ENCODE measurements at regions not wholly inside any gene's neighbourhood (a gene's known extent, or its start where the extent isn't known, plus 50 kb on each side); places are given as distances from the start of the nearest gene placed in this dataset.

GRCh38 chr16:47826070-47826469, 329.7 kb downstream of the ABCC12 start (continued):
- TF ChIP-seq FOXP1 (CRISPR knock-in tag; IDR thresholded peaks at IDR 0.05) (no peak), ZBTB2 (IDR thresholded peaks at IDR 0.05) (no peak), CBX2 (IDR thresholded peaks at IDR 0.05; ENCODE audit: insufficient read depth, low read length, poor library complexity, severe bottlenecking) (no peak), PML (IDR thresholded peaks at IDR 0.05; ENCODE audit: low read length) (no peak), ZNF121 (CRISPR knock-in tag; conservative IDR thresholded peaks at IDR 0.05) (no peak)

- no peaks in the 10 kb centered on the region for H3K36me3 ChIP-seq (ENCODE audit: control insufficient read depth, insufficient read depth, low read length)
- POLR2A ChIA-PET, result no interaction called here
- DNase-seq (ENCODE audit: extremely low read depth in 1 of 4, low spot score in 3 of 4) (no peak), ATAC-seq (no peak), FAIRE-seq (no peak)
- H4K20me1 ChIP-seq (replicated peaks; ENCODE audit: control insufficient read depth, insufficient read depth, low read length), result no peaks in the 10 kb centered on the region
- in situ Hi-C loops (cut with MboI), result no loop called here
- no peak overlapping the region for H3K27ac ChIP-seq (ENCODE audit: extremely low read depth, low read depth, low read length)
- H3K9me3 ChIP-seq (replicated peaks; ENCODE audit: control insufficient read depth, insufficient read depth, low read depth, low read length), result no peaks in the 10 kb centered on the region; the same call in 1 of the 2 replicates
- no peaks in the 10 kb centered on the region for H3K9me1 ChIP-seq (ENCODE audit: control insufficient read depth, insufficient read depth, low read length)
- CTCF ChIA-PET (ENCODE audit: low intra/inter-chr PET ratio), result no interaction called here
- no peaks in the 10 kb centered on the region for H3K4me1 ChIP-seq (replicated peaks in 1 of 2; ENCODE audit: control insufficient read depth in 2 of 2, insufficient read depth in 2 of 2, low read length in 2 of 2)
- no peak overlapping the region for H3K4me3 ChIP-seq
- no peak overlapping the region for H3K9ac ChIP-seq (ENCODE audit: insufficient read depth in 1 of 2, low read depth in 2 of 2, low read length in 2 of 2)
- no peaks in the 10 kb centered on the region for H3K79me2 ChIP-seq (ENCODE audit: control insufficient read depth, insufficient read depth, low read length)
- no peak overlapping the region for H2AFZ ChIP-seq (ENCODE audit: low read depth, low read length)
- TF ChIP-seq RBM25 (IDR thresholded peaks at IDR 0.05; ENCODE audit: low read depth, low read length, severe bottlenecking), result no peak
- WGBS (ENCODE audit: insufficient coverage, low coverage, missing lambda C conversion rate), result 0% methylated on average over 4 of the region's 4 CpGs
- BruUV-seq (replicated peaks), result no TSS peak
- H3K4me2 ChIP-seq (ENCODE audit: insufficient read depth, low read length), result no peak overlapping the region
- intact Hi-C loops (cut with micrococcal nuclease), result no loop called here
- H3K27me3 ChIP-seq (ENCODE audit: control insufficient read depth in 2 of 2, insufficient read depth in 2 of 2, low read length in 2 of 2), result no peaks in the 10 kb centered on the region
Observed at GRCh38 chr16:47817048-47817447, 338.7 kb downstream of the ABCC12 start.
